Caco-2 (cell line): ENCODE measurements at regions not wholly inside any gene's neighbourhood (a gene's known extent, or its start where the extent isn't known, plus 50 kb on each side); places are given as distances from the start of the nearest gene placed in this dataset.

Experiments used
- BruUV-seq: library from RNA; stranded (reverse); fragments of 400-500 nt; replicated peaks from 2 replicates; lab custom pipeline; 2021; lab: Mats Ljungman, UMichigan
- CTCF ChIA-PET: fragments of 300-600 bp; sonication (Branson Sonifier 250); formaldehyde crosslinking; loops from one replicate; lab custom pipeline; 2022; ENCODE audit warnings: antibody characterized with exemption; lab: Charles Lee
- POLR2A ChIA-PET: fragments of 300-600 bp; sonication (Branson Sonifier 250); formaldehyde crosslinking; loops from one replicate; lab custom pipeline; 2022; ENCODE audit warnings: antibody characterized with exemption; lab: Charles Lee
- DNase-seq, 2 experiments: peaks; one replicate each; pipeline versions ENCODE4 v3.0.0 to v3.0.0-alpha.2; 2020 to 2022
- H3K27me3 ChIP-seq: replicated peaks from 2 replicates; pipeline ENCODE4 v1.6.0; 2011; ENCODE audit warnings: low read length; ENCODE audit not compliant: control insufficient read depth, insufficient read depth
- H3K36me3 ChIP-seq: 2 replicates; pipeline ENCODE4 v1.5.1; 2011; ENCODE audit warnings: low read length; ENCODE audit not compliant: control insufficient read depth, insufficient read depth
- H3K4me1 ChIP-seq: fragments of 250-450 bp; sonication (Bioruptor Pico); 2 replicates; pipeline ENCODE4 v1.5.1; 2020; ENCODE audit warnings: mild to moderate bottlenecking
- H3K4me3 ChIP-seq: 2 replicates; pipeline ENCODE4 v1.5.1; 2011; ENCODE audit warnings: low read depth, mild to moderate bottlenecking, control low read depth, low read length
- H3K9me3 ChIP-seq: fragments of 250-450 bp; sonication (Bioruptor Pico); 2 replicates; pipeline ENCODE4 v1.5.1; 2020; ENCODE audit warnings: mild to moderate bottlenecking, moderate library complexity
- H3K27ac Mint-ChIP-seq: one replicate; pipeline ENCODE4 v1.8.0; 2022; ENCODE audit warnings: mixed read lengths; ENCODE audit not compliant: unreplicated experiment
- H3K27me3 Mint-ChIP-seq: one replicate; pipeline ENCODE4 v1.8.0; 2022; ENCODE audit warnings: mixed read lengths; ENCODE audit not compliant: insufficient read depth, unreplicated experiment
- H3K36me3 Mint-ChIP-seq: one replicate; pipeline ENCODE4 v1.8.0; 2022; ENCODE audit warnings: mild to moderate bottlenecking, mixed read lengths; ENCODE audit not compliant: insufficient read depth, unreplicated experiment
- H3K4me1 Mint-ChIP-seq: one replicate; pipeline ENCODE4 v1.8.0; 2022; ENCODE audit warnings: low read depth, mixed read lengths; ENCODE audit not compliant: unreplicated experiment
- H3K4me3 Mint-ChIP-seq: one replicate; pipeline ENCODE4 v1.8.0; 2022; ENCODE audit warnings: mild to moderate bottlenecking, moderate library complexity, mixed read lengths; ENCODE audit not compliant: unreplicated experiment
- H3K9me3 Mint-ChIP-seq: one replicate; pipeline ENCODE4 v1.8.0; 2022; ENCODE audit warnings: mixed read lengths; ENCODE audit not compliant: unreplicated experiment
- intact Hi-C: fragments of 100-400 bp; cut with micrococcal nuclease; formaldehyde crosslinking; loops from one replicate; pipeline ENCODE4 v1.10.0; 2022; ENCODE audit not compliant: unreplicated experiment
- TF ChIP-seq, protein P1 (sequence below), 2 experiments: fragments of 200-600 bp in 1 of 2; IDR thresholded peaks; 1 replicate in 1 of 2; 2 replicates in 1 of 2; pipeline versions ENCODE4 v1.5.1 to v1.8.0; 2011 to 2022; ENCODE audit warnings: antibody characterized with exemption in 1 of 2, control low read depth in 1 of 2, inconsistent platforms in 1 of 2, low read depth in 1 of 2, low read length in 1 of 2, mild to moderate bottlenecking in 1 of 2, moderate library complexity in 1 of 2; ENCODE audit not compliant: insufficient read depth in 1 of 2, severe bottlenecking in 1 of 2, unreplicated experiment in 1 of 2

DNA sequence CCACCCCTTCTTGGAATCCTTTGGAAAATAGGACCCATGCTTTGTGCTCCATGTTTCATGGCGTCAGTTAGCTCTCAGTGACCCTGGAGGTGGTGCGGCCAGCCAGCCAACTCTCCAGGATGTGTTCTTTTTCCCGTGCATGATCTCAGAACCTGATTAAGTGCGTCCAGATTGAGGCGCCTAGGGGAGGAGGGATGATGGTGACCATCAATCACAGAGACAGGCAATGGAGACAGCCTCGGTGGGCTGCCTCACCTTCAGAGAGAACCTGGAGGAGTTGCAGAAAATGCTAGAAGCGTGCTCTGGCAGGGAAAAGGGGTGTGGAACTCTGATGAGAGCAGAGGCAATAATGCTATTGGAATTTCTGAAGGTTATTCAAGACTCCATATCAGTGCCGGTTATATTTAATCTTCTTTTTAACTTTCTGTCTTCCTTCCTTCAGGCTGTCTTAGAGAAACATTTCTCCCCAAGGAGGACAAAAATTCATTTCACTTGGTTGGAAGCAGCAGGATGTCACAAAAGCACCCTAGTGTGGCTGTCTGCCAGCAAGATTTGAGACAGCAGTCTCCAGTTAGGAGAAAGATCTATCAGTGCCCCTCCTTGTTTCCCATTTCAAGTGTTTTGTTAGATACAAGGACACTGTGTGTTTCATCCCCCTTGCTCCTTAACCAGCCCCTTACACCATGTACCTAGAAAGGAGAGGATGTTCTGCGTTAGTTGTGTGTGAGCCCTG is 53.3 kb upstream of the IGF1 start:
- Histone ChIP-seq H3K36me3 (no peaks in the 10 kb centered on the region), H3K9me3 (0 out of 2 replicates have a peak, but pooled peaks cover 3% of the 10 kb centered on the region), H3K27me3 (no peaks in the 10 kb centered on the region), H3K4me1 (peaks cover 14% of the 10 kb centered on the region), H3K4me3 (no peak overlapping the region)
- Mint-ChIP-seq H3K27ac (no peak overlapping the region), H3K4me3 (no peak overlapping the region), H3K4me1 (peaks cover 28% of the 10 kb centered on the region), H3K27me3 (no peaks in the 10 kb centered on the region), H3K36me3 (no peaks in the 10 kb centered on the region), H3K9me3 (no peaks in the 10 kb centered on the region)
- ChIA-PET POLR2A (no interaction called here), CTCF (no interaction called here)
- no peak for DNase-seq
- intact Hi-C loops = no loop called here
- BruUV-seq = no TSS peak
- TF ChIP-seq, protein P1, sequence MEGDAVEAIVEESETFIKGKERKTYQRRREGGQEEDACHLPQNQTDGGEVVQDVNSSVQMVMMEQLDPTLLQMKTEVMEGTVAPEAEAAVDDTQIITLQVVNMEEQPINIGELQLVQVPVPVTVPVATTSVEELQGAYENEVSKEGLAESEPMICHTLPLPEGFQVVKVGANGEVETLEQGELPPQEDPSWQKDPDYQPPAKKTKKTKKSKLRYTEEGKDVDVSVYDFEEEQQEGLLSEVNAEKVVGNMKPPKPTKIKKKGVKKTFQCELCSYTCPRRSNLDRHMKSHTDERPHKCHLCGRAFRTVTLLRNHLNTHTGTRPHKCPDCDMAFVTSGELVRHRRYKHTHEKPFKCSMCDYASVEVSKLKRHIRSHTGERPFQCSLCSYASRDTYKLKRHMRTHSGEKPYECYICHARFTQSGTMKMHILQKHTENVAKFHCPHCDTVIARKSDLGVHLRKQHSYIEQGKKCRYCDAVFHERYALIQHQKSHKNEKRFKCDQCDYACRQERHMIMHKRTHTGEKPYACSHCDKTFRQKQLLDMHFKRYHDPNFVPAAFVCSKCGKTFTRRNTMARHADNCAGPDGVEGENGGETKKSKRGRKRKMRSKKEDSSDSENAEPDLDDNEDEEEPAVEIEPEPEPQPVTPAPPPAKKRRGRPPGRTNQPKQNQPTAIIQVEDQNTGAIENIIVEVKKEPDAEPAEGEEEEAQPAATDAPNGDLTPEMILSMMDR (IDR thresholded peaks at IDR 0.05; ENCODE audit: insufficient read depth in 1 of 2, low read depth in 1 of 2, low read length in 1 of 2, severe bottlenecking in 1 of 2, unreplicated experiment in 1 of 2) = no peak
